HFFc6 (cell line): ENCODE measurements at regions not wholly inside any gene's neighbourhood (a gene's known extent, or its start where the extent isn't known, plus 50 kb on each side); places are given as distances from the start of the nearest gene placed in this dataset.

Experiments
- DNase-seq: peaks from one replicate; pipeline ENCODE4 v3.0.0-alpha.2; 2018
- H3K27ac Mint-ChIP-seq: 2 replicates; pipeline ENCODE4 v1.8.0; 2020; ENCODE audit warnings: mild to moderate bottlenecking, mixed read lengths
- H3K27me3 Mint-ChIP-seq: 2 replicates; pipeline ENCODE4 v1.8.0; 2021; ENCODE audit warnings: mild to moderate bottlenecking, moderate library complexity, mixed read lengths; ENCODE audit not compliant: insufficient read depth
- H3K36me3 Mint-ChIP-seq: 2 replicates; pipeline ENCODE4 v1.8.0; 2021; ENCODE audit warnings: low read depth, mixed read lengths
- H3K4me1 Mint-ChIP-seq: 2 replicates; pipeline ENCODE4 v1.8.0; 2020; ENCODE audit warnings: low read depth, mixed read lengths
- H3K4me3 Mint-ChIP-seq: 2 replicates; pipeline ENCODE4 v1.8.0; 2020; ENCODE audit warnings: mild to moderate bottlenecking, moderate library complexity, mixed read lengths
- H3K9me3 Mint-ChIP-seq: 2 replicates; pipeline ENCODE4 v1.8.0; 2020; ENCODE audit warnings: mild to moderate bottlenecking, mixed read lengths
- CTCF ChIP-seq: fragments of 200-600 bp; sonication (generic); IDR thresholded peaks from 2 replicates; pipeline ENCODE4 v1.5.0; 2021; ENCODE audit warnings: antibody characterized with exemption, mild to moderate bottlenecking

- no peak for TF ChIP-seq CTCF
- no peak for DNase-seq
- no peaks in the 10 kb centered on the region for H3K9me3 Mint-ChIP-seq
- no peak overlapping the region for H3K4me3 Mint-ChIP-seq
- peaks cover 18% of the 10 kb centered on the region for H3K4me1 Mint-ChIP-seq
- H3K36me3 Mint-ChIP-seq: no peaks in the 10 kb centered on the region
- H3K27me3 Mint-ChIP-seq: no peaks in the 10 kb centered on the region; the same call in 1 of the 2 replicates
- no peak overlapping the region for H3K27ac Mint-ChIP-seq
Measured at GRCh38 chr6:105785066-105785811, 300.9 kb upstream of the PRDM1 start.

- no peaks in the 10 kb centered on the region; the same call in 1 of the 2 replicates for H3K27me3 Mint-ChIP-seq
- H3K36me3 Mint-ChIP-seq: no peaks in the 10 kb centered on the region
- DNase-seq: no peak
Measured at GRCh38 chr6:105784179-105784578, 302.0 kb upstream of the PRDM1 start.

GRCh38 chr6:105783333-105783935 lies 302.7 kb upstream of the PRDM1 start:
- no peaks in the 10 kb centered on the region for H3K36me3 Mint-ChIP-seq
- H3K4me1 Mint-ChIP-seq: peaks cover 20% of the 10 kb centered on the region
- no peak overlapping the region for H3K27ac Mint-ChIP-seq
- no peak for DNase-seq
- TF ChIP-seq CTCF: no peak
- H3K27me3 Mint-ChIP-seq: no peaks in the 10 kb centered on the region; the same call in 1 of the 2 replicates
- no peaks in the 10 kb centered on the region for H3K9me3 Mint-ChIP-seq
- no peak overlapping the region for H3K4me3 Mint-ChIP-seq

More at GRCh38 chr6:105784179-105784578, 302.0 kb upstream of the PRDM1 start:
- H3K9me3 Mint-ChIP-seq: no peaks in the 10 kb centered on the region
- no peak for TF ChIP-seq CTCF
- H3K4me1 Mint-ChIP-seq: peaks cover 20% of the 10 kb centered on the region
- H3K4me3 Mint-ChIP-seq: no peak overlapping the region
- no peak overlapping the region for H3K27ac Mint-ChIP-seq

GRCh38 chr6:105781915-105782314 lies 304.2 kb upstream of the PRDM1 start:
- H3K27ac Mint-ChIP-seq: no peak overlapping the region
- H3K36me3 Mint-ChIP-seq: no peaks in the 10 kb centered on the region
- no peak for DNase-seq
- no peak for TF ChIP-seq CTCF
- H3K27me3 Mint-ChIP-seq: no peaks in the 10 kb centered on the region; the same call in 1 of the 2 replicates
- no peak overlapping the region for H3K4me3 Mint-ChIP-seq
- no peaks in the 10 kb centered on the region for H3K9me3 Mint-ChIP-seq
- H3K4me1 Mint-ChIP-seq: peaks cover 20% of the 10 kb centered on the region

GRCh38 chr6:105781248-105781647 lies 304.9 kb upstream of the PRDM1 start:
- no peak for TF ChIP-seq CTCF

More at GRCh38 chr6:105781248-105781647, 304.9 kb upstream of the PRDM1 start:
- Mint-ChIP-seq H3K4me1 (peaks cover 20% of the 10 kb centered on the region), H3K4me3 (no peak overlapping the region), H3K27me3 (no peaks in the 10 kb centered on the region), H3K27ac (no peak overlapping the region), H3K36me3 (no peaks in the 10 kb centered on the region), H3K9me3 (no peaks in the 10 kb centered on the region)
- DNase-seq: no peak
